PC-9 (cell line): ENCODE measurements at regions not wholly inside any gene's neighbourhood (a gene's known extent, or its start where the extent isn't known, plus 50 kb on each side); places are given as distances from the start of the nearest gene placed in this dataset.

ENCODE experiments used
- BruUV-seq: library from RNA; stranded (reverse); fragments of 400-500 nt; replicated peaks from 2 replicates; lab custom pipeline; 2021; lab: Mats Ljungman, UMichigan
- CTCF ChIA-PET: fragments of 300-600 bp; sonication (Branson Sonifier 250); formaldehyde crosslinking; loops from one replicate; lab custom pipeline; 2022; ENCODE audit warnings: antibody characterized with exemption; lab: Charles Lee
- POLR2A ChIA-PET: fragments of 300-600 bp; sonication (Branson Sonifier 250); formaldehyde crosslinking; loops from one replicate; lab custom pipeline; 2022; ENCODE audit warnings: antibody characterized with exemption; ENCODE audit not compliant: unreplicated experiment; lab: Charles Lee
- DNase-seq, 2 experiments: peaks; one replicate each; pipeline versions ENCODE4 v3.0.0 to v3.0.0-alpha.2; 2015 to 2022; ENCODE audit warnings: mixed read lengths in 1 of 2
- H2AFZ ChIP-seq: fragments of 200-600 bp; sonication (generic); 2 replicates; pipeline ENCODE4 v1.8.1; 2017; ENCODE audit warnings: antibody characterized with exemption
- H3F3A ChIP-seq: fragments of 200-600 bp; sonication (generic); 2 replicates; pipeline ENCODE4 v1.8.1; 2017; ENCODE audit warnings: antibody characterized with exemption, mild to moderate bottlenecking, low read depth; ENCODE audit not compliant: insufficient read depth
- H3K27ac ChIP-seq: fragments of 200-600 bp; sonication (generic); 2 replicates; pipeline ENCODE4 v1.6.1; 2016; ENCODE audit warnings: mixed run types
- H3K27me3 ChIP-seq: fragments of 200-600 bp; sonication (generic); 2 replicates; pipeline ENCODE4 v1.6.1; 2016; ENCODE audit warnings: low read depth, mixed run types; ENCODE audit not compliant: insufficient read depth
- H3K36me3 ChIP-seq: fragments of 200-600 bp; sonication (generic); 2 replicates; pipeline ENCODE4 v1.6.1; 2016; ENCODE audit warnings: low read depth, mixed run types
- H3K4me1 ChIP-seq: fragments of 200-600 bp; sonication (generic); replicated peaks from 2 replicates; pipeline ENCODE4 v1.6.1; 2016; ENCODE audit warnings: mixed run types; ENCODE audit not compliant: insufficient read depth
- H3K4me2 ChIP-seq: fragments of 200-600 bp; sonication (generic); 2 replicates; pipeline ENCODE4 v1.6.1; 2017; ENCODE audit warnings: mixed run types
- H3K4me3 ChIP-seq: fragments of 200-600 bp; sonication (generic); 2 replicates; pipeline ENCODE4 v1.6.1; 2016; ENCODE audit warnings: mixed run types
- H3K79me2 ChIP-seq: fragments of 200-600 bp; sonication (generic); 2 replicates; pipeline ENCODE4 v1.6.1; 2017; ENCODE audit warnings: low read depth, mixed run types
- H3K9me2 ChIP-seq: fragments of 200-600 bp; sonication (generic); 2 replicates; pipeline ENCODE4 v1.8.1; 2017; ENCODE audit warnings: mild to moderate bottlenecking; ENCODE audit not compliant: insufficient read depth
- H3K9me3 ChIP-seq: fragments of 200-600 bp; sonication (generic); 2 replicates; pipeline ENCODE4 v1.8.1; 2016; ENCODE audit warnings: low read depth; ENCODE audit not compliant: insufficient read depth
- H4K20me1 ChIP-seq: fragments of 200-600 bp; sonication (generic); 2 replicates; pipeline ENCODE4 v1.8.1; 2017; ENCODE audit not compliant: insufficient read depth
- CTCF ChIP-seq: fragments of 200-600 bp; sonication (generic); conservative IDR thresholded peaks from 2 replicates; pipeline ENCODE4 v1.6.1; 2017; ENCODE audit warnings: mixed run types, antibody characterized with exemption, mild to moderate bottlenecking, moderate library complexity
- EZH2 ChIP-seq: fragments of 200-600 bp; sonication (generic); IDR thresholded peaks from 2 replicates; pipeline ENCODE4 v1.8.0; 2017; ENCODE audit warnings: antibody characterized with exemption, low read depth
- intact Hi-C: fragments of 100-400 bp; cut with micrococcal nuclease; formaldehyde crosslinking; loops from one replicate; pipeline ENCODE4 v1.10.0; 2022; ENCODE audit not compliant: unreplicated experiment

GRCh38 chr12:28893856-28894255 lies 255.2 kb upstream of the FAR2 start:
- H3K9me2 ChIP-seq, result no peaks in the 10 kb centered on the region
- H3K9me3 ChIP-seq, result no peaks in the 10 kb centered on the region
- no peaks in the 10 kb centered on the region for H3K4me1 ChIP-seq
- H3K27ac ChIP-seq, result no peak overlapping the region
- no peak overlapping the region for H3K4me2 ChIP-seq
- CTCF ChIA-PET, result no interaction called here
- no peaks in the 10 kb centered on the region for H3K79me2 ChIP-seq
- no peaks in the 10 kb centered on the region for H3K27me3 ChIP-seq
- TF ChIP-seq EZH2 (no peak), CTCF (no peak)
- intact Hi-C loops, result no loop called here
- BruUV-seq, result no TSS peak
- DNase-seq, result no peak
- H3F3A ChIP-seq, result no peaks in the 10 kb centered on the region
- no peak overlapping the region for H3K4me3 ChIP-seq
- H3K36me3 ChIP-seq, result no peaks in the 10 kb centered on the region
- H4K20me1 ChIP-seq, result no peaks in the 10 kb centered on the region
- POLR2A ChIA-PET, result no interaction called here
- no peak overlapping the region for H2AFZ ChIP-seq

- H3K4me1 ChIP-seq, result no peaks in the 10 kb centered on the region
- POLR2A ChIA-PET, result no interaction called here
- no peaks in the 10 kb centered on the region for H3F3A ChIP-seq
- no peaks in the 10 kb centered on the region for H3K27me3 ChIP-seq
- no peak for DNase-seq
- intact Hi-C loops, result no loop called here
- peaks cover 9% of the 10 kb centered on the region; the same call in 1 of the 2 replicates for H3K9me3 ChIP-seq
- no peaks in the 10 kb centered on the region for H3K79me2 ChIP-seq
- H3K27ac ChIP-seq, result no peak overlapping the region
- H3K9me2 ChIP-seq, result no peaks in the 10 kb centered on the region
- BruUV-seq, result no TSS peak
- CTCF ChIA-PET, result no interaction called here
- H3K4me2 ChIP-seq, result no peak overlapping the region
- TF ChIP-seq EZH2 (no peak), CTCF (no peak)
- H4K20me1 ChIP-seq, result no peaks in the 10 kb centered on the region
- H2AFZ ChIP-seq, result no peak overlapping the region
- H3K4me3 ChIP-seq, result no peak overlapping the region
- no peaks in the 10 kb centered on the region for H3K36me3 ChIP-seq
Measured at GRCh38 chr12:28896421-28896820, 252.7 kb upstream of the FAR2 start.

- TF ChIP-seq EZH2 (no peak), CTCF (no peak)
- H3K4me1 ChIP-seq, result no peaks in the 10 kb centered on the region
- no peak overlapping the region for H3K4me3 ChIP-seq
- no peaks in the 10 kb centered on the region for H3K79me2 ChIP-seq
- ChIA-PET CTCF (no interaction called here), POLR2A (no interaction called here)
- no peaks in the 10 kb centered on the region for H3F3A ChIP-seq
- H2AFZ ChIP-seq, result no peak overlapping the region
- intact Hi-C loops, result no loop called here
- H3K9me3 ChIP-seq, result peaks cover 13% of the 10 kb centered on the region; the same call in 1 of the 2 replicates
- no peaks in the 10 kb centered on the region for H4K20me1 ChIP-seq
- H3K27ac ChIP-seq, result no peak overlapping the region
- H3K36me3 ChIP-seq, result no peaks in the 10 kb centered on the region
- H3K27me3 ChIP-seq, result no peaks in the 10 kb centered on the region
- BruUV-seq, result no TSS peak
- no peak overlapping the region for H3K4me2 ChIP-seq
- no peaks in the 10 kb centered on the region for H3K9me2 ChIP-seq
- DNase-seq, result no peak
Measured at GRCh38 chr12:28898038-28898437, 251.0 kb upstream of the FAR2 start.
